ENCODE measurements at regions not wholly inside any gene's neighbourhood (a gene's known extent, or its start where the extent isn't known, plus 50 kb on each side); places are given as distances from the start of the nearest gene placed in this dataset.

DNA sequence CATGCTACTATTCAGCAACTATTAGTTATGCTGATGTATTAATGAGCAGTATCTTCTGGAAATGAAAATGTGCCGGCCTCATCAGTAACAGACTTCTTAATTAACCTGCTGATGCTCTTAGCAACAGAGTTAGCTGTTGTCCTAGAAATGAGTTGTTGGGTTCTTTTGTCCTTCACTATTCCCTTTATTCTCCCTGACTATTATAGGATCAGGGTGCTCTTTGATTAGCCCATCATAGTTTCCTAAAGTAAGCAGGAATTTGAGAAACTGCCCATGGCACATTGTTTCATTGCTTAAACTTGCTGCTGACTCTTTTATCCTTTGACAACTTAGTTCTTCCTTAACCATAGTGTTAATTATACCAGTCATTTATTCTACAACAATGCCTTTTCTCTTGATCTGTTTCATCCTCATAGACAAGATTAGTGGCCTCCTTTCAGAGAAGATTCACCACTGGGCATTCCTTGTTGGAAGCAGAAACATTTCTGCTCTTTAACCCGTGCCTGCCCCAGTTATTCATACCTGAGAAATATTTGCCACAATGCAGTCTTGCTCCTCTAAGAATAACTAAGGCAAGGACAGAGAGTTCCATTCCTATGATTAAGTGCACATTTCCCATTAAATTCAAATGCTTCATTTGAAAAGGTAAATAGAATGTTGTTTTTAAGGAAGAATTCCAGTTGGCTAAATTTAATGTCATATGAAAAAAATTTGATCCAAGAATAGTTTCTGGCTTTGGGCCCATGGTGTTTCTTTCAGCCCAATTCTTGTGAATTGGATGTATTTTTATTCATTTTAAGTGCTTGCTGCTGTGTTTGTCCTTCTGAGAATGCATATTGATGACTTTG lies 573.3 kb upstream of the TBL1XR1 start:
- TF ChIP-seq, protein P1, sequence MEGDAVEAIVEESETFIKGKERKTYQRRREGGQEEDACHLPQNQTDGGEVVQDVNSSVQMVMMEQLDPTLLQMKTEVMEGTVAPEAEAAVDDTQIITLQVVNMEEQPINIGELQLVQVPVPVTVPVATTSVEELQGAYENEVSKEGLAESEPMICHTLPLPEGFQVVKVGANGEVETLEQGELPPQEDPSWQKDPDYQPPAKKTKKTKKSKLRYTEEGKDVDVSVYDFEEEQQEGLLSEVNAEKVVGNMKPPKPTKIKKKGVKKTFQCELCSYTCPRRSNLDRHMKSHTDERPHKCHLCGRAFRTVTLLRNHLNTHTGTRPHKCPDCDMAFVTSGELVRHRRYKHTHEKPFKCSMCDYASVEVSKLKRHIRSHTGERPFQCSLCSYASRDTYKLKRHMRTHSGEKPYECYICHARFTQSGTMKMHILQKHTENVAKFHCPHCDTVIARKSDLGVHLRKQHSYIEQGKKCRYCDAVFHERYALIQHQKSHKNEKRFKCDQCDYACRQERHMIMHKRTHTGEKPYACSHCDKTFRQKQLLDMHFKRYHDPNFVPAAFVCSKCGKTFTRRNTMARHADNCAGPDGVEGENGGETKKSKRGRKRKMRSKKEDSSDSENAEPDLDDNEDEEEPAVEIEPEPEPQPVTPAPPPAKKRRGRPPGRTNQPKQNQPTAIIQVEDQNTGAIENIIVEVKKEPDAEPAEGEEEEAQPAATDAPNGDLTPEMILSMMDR (IDR thresholded peaks at IDR 0.05): no peak
- TF ChIP-seq POLR2A (IDR thresholded peaks at IDR 0.05; ENCODE audit: low read depth): no peak
